ENCODE measurements at regions not wholly inside any gene's neighbourhood (a gene's known extent, or its start where the extent isn't known, plus 50 kb on each side); places are given as distances from the start of the nearest gene placed in this dataset.

GRCh38 chr4:151534195-151534594 is 125.2 kb downstream of the FHIP1A start:
- no peak for TF ChIP-seq CBX3 (IDR thresholded peaks at IDR 0.05; ENCODE audit: low read depth)
- TF ChIP-seq MAX (IDR thresholded peaks at IDR 0.05) = no peak
- TF ChIP-seq JUND (IDR thresholded peaks at IDR 0.05) = no peak
- no peak for TF ChIP-seq SRF (IDR thresholded peaks at IDR 0.05; ENCODE audit: low read depth)
- TF ChIP-seq SIN3A (IDR thresholded peaks at IDR 0.05; ENCODE audit: low read depth) = no peak
- no peak for TF ChIP-seq ELF1 (IDR thresholded peaks at IDR 0.05; ENCODE audit: borderline replicate concordance, low read depth)
- no peak for TF ChIP-seq CTCF (IDR thresholded peaks at IDR 0.05 in 2 of 3, conservative IDR thresholded peaks at IDR 0.05 in 1 of 3; ENCODE audit: borderline replicate concordance in 1 of 3, insufficient read depth in 1 of 3, low read depth in 2 of 3, low read length in 2 of 3)
- no peak for TF ChIP-seq REST (IDR thresholded peaks at IDR 0.05; ENCODE audit: low read depth)
- no peak for TF ChIP-seq ZFX (IDR thresholded peaks at IDR 0.05)
- no peak for TF ChIP-seq ATF3 (IDR thresholded peaks at IDR 0.05)
- TF ChIP-seq ZBTB33 (IDR thresholded peaks at IDR 0.05; ENCODE audit: extremely low read depth, insufficient replicate concordance, low read length) = no peak
- TF ChIP-seq POLR2A (IDR thresholded peaks at IDR 0.05; ENCODE audit: borderline replicate concordance, extremely low read depth, insufficient read depth, insufficient read length) = no peak
- no TSS peak for BruUV-seq (replicated peaks)
- DNase-seq (ENCODE audit: low read depth, low spot score) = no peak
- Histone ChIP-seq H3K9me3 (ENCODE audit: control insufficient read depth in 1 of 2, insufficient read depth in 1 of 2, low read depth in 1 of 2, low read length in 2 of 2) (no peaks in the 10 kb centered on the region), H3K27ac (ENCODE audit: low read depth, low read length) (no peak overlapping the region), H3K4me1 (ENCODE audit: control insufficient read depth in 1 of 2, insufficient read depth in 2 of 2, low read length in 2 of 2) (no peaks in the 10 kb centered on the region), H3K9me2 (ENCODE audit: insufficient read depth) (no peaks in the 10 kb centered on the region), H4K20me1 (ENCODE audit: insufficient read depth) (no peaks in the 10 kb centered on the region), H3K27me3 (ENCODE audit: insufficient read depth, low read length) (no peaks in the 10 kb centered on the region), H3K79me2 (ENCODE audit: insufficient read depth, low read length) (no peaks in the 10 kb centered on the region), H3K4me3 (replicated peaks in 1 of 2; ENCODE audit: low read depth in 1 of 2, low read length in 2 of 2) (no peak overlapping the region), H3K36me3 (ENCODE audit: control insufficient read depth in 1 of 2, insufficient read depth in 2 of 2, low read length in 2 of 2) (no peaks in the 10 kb centered on the region), H3K9ac (ENCODE audit: low read length) (no peak overlapping the region), H3K4me2 (ENCODE audit: low read length) (no peak overlapping the region), H2AFZ (ENCODE audit: low read depth, low read length, poor library complexity, severe bottlenecking) (no peak overlapping the region)
- ChIA-PET RAD21 (ENCODE audit: low non-redundant PET in 1 of 2, low total read pairs in 2 of 2, uncharacterized antibody in 2 of 2, unreplicated experiment in 2 of 2) (no interaction called here), POLR2A (no interaction called here), CTCF (no interaction called here)
- intact Hi-C loops (cut with micrococcal nuclease) = loop anchor here (5.0 to 10.0 kb wide), 2 partner anchors 68 to 861 kb away; no protein-coding TSS in a partner anchor
- no peak for ATAC-seq
